ENCODE measurements at regions not wholly inside any gene's neighbourhood (a gene's known extent, or its start where the extent isn't known, plus 50 kb on each side); places are given as distances from the start of the nearest gene placed in this dataset.

- no peak overlapping the region for H2AFZ ChIP-seq (ENCODE audit: low read length)
- H3K23ac ChIP-seq (ENCODE audit: insufficient read length, low read depth, low read length): no peak overlapping the region
- no peak for TF ChIP-seq CTCF (conservative IDR thresholded peaks at IDR 0.05)
- H2BK12ac ChIP-seq (ENCODE audit: insufficient read length, low read depth, low read length): no peak overlapping the region
- H3K4me2 ChIP-seq (ENCODE audit: insufficient read depth, insufficient read length, low read length): no peak overlapping the region
- H3K18ac ChIP-seq (ENCODE audit: insufficient read length, low read depth, low read length): no peak overlapping the region
- H2BK15ac ChIP-seq (ENCODE audit: low read depth, low read length): no peak overlapping the region
- H4K91ac ChIP-seq (ENCODE audit: insufficient read length, low read depth, low read length): no peak overlapping the region
- no peak overlapping the region for H3K56ac ChIP-seq (ENCODE audit: insufficient read length, low read depth, low read length)
- no peaks in the 10 kb centered on the region for H3K27me3 ChIP-seq (ENCODE audit: insufficient read depth, low read length)
- no peaks in the 10 kb centered on the region for H3K79me1 ChIP-seq (ENCODE audit: insufficient read depth, low read depth, low read length, poor library complexity, severe bottlenecking)
- no peaks in the 10 kb centered on the region for H3K79me2 ChIP-seq (ENCODE audit: insufficient read depth, low read length)
- H3K9ac ChIP-seq (ENCODE audit: extremely low read depth, insufficient read length, low read length): no peak overlapping the region
- no peaks in the 10 kb centered on the region for H3K4me1 ChIP-seq (ENCODE audit: insufficient read depth, low read length)
- WGBS (ENCODE audit: extremely low coverage, insufficient read length, low lambda C conversion rate): no CpG with 5 or more reads among the region's 8 CpGs
- H2BK20ac ChIP-seq (ENCODE audit: low read depth, low read length, poor library complexity, severe bottlenecking): no peak overlapping the region
- Mint-ChIP-seq H3K4me1 (peaks cover 17 to 22% of the 10 kb centered on the region in 2 experiments), H3K9me3 (no peaks in the 10 kb centered on the region), H3K27ac (no peak overlapping the region), H3K4me3 (no peak overlapping the region), H3K36me3 (ENCODE audit: insufficient read depth in 1 of 3, low read depth in 3 of 3) (no peaks in the 10 kb centered on the region), H3K27me3 (ENCODE audit: low read depth) (no peaks in the 10 kb centered on the region)
- no peak overlapping the region for H3T11ph ChIP-seq (ENCODE audit: low read length)
- H3K4ac ChIP-seq (ENCODE audit: low read depth, low read length): no peak overlapping the region
- H3K27ac ChIP-seq (ENCODE audit: insufficient read length, low read depth, low read length): no peak overlapping the region
- no peak for DNase-seq
- no peak overlapping the region for H4K8ac ChIP-seq (replicated peaks; ENCODE audit: insufficient read length, low read depth, low read length)
- no peak overlapping the region for H3K14ac ChIP-seq (ENCODE audit: insufficient read depth, low read length)
- H2BK5ac ChIP-seq (ENCODE audit: insufficient read length, low read length): no peak overlapping the region
- H3K9me3 ChIP-seq (ENCODE audit: control insufficient read depth, low read depth, low read length): no peaks in the 10 kb centered on the region
- no peaks in the 10 kb centered on the region for H4K20me1 ChIP-seq (ENCODE audit: control insufficient read depth, insufficient read depth, insufficient read length)
- no peak overlapping the region for H4K5ac ChIP-seq (ENCODE audit: insufficient read length, low read depth, low read length)
- no peak overlapping the region for H2AK5ac ChIP-seq (ENCODE audit: insufficient read length, low read length)
- H2BK120ac ChIP-seq (ENCODE audit: low read depth, low read length, poor library complexity, severe bottlenecking): no peak overlapping the region
- no peaks in the 10 kb centered on the region for H3K23me2 ChIP-seq (ENCODE audit: insufficient read length, low read depth, low read length, poor library complexity, severe bottlenecking)
These were observed 205.5 kb downstream of the RNF152 start for GRCh38 chr18:61687317-61687716.
